ENCODE measurements at regions not wholly inside any gene's neighbourhood (a gene's known extent, or its start where the extent isn't known, plus 50 kb on each side); places are given as distances from the start of the nearest gene placed in this dataset.
"Not testable (repeated sequence)": the region's sequence is repeated elsewhere in the genome, so short reads cannot be mapped to it uniquely, and the experiment has no call there.

- no peaks in the 10 kb centered on the region for H3K36me3 ChIP-seq
- WGBS, 2 donors = 13 to 19% methylated on average over 2 of the region's 2 CpGs
- ATAC-seq (no peak), DNase-seq (no peak), FAIRE-seq (no peak)
- H3K9me3 ChIP-seq = no peaks in the 10 kb centered on the region
- no peak overlapping the region for H3K4me3 ChIP-seq
- no peaks in the 10 kb centered on the region for H3K4me1 ChIP-seq
- intact Hi-C loops (cut with DNase I) = no loop called here
- no peak for TF ChIP-seq CTCF (IDR thresholded peaks at IDR 0.05)
- no peaks in the 10 kb centered on the region for H3K27me3 ChIP-seq
- no peak overlapping the region for H3K27ac ChIP-seq
Observed at GRCh38 chr5:88634014-88634413, 249.0 kb downstream of the MEF2C start.

- FAIRE-seq; H3K4me1 ChIP-seq; ATAC-seq; H3K27ac ChIP-seq; H3K9me3 ChIP-seq; intact Hi-C loops (cut with DNase I); H3K36me3 ChIP-seq; H3K4me3 ChIP-seq; H3K27me3 ChIP-seq; DNase-seq: not testable (repeated sequence)
- 67 to 91% methylated on average over 5 of the region's 5 CpGs for WGBS, 2 donors
Observed at GRCh38 chr5:88622890-88623289, 260.1 kb downstream of the MEF2C start.

GRCh38 chr5:88615767-88616166 is 267.2 kb downstream of the MEF2C start:
- H3K9me3 ChIP-seq; H3K4me1 ChIP-seq; DNase-seq; H3K4me3 ChIP-seq; FAIRE-seq; H3K27ac ChIP-seq; H3K27me3 ChIP-seq; H3K36me3 ChIP-seq; intact Hi-C loops (cut with DNase I); ATAC-seq: not testable (repeated sequence)
- WGBS, 2 donors = 93 to 100% methylated on average over 5 to 18 of the region's 32 CpGs

- intact Hi-C loops (cut with DNase I) = no loop called here
- H3K27me3 ChIP-seq = no peaks in the 10 kb centered on the region
- ATAC-seq (no peak), FAIRE-seq (no peak), DNase-seq (no peak)
- TF ChIP-seq CTCF (IDR thresholded peaks at IDR 0.05) = no peak
- H3K36me3 ChIP-seq = no peaks in the 10 kb centered on the region
- no peaks in the 10 kb centered on the region for H3K9me3 ChIP-seq
- no peak overlapping the region for H3K27ac ChIP-seq
- no peaks in the 10 kb centered on the region for H3K4me1 ChIP-seq
- no peak overlapping the region for H3K4me3 ChIP-seq
Observed at GRCh38 chr5:88613051-88613450, 269.9 kb downstream of the MEF2C start.

- Histone ChIP-seq H3K27me3 (no peaks in the 10 kb centered on the region), H3K4me3 (no peak overlapping the region), H3K9me3 (no peaks in the 10 kb centered on the region), H3K36me3 (no peaks in the 10 kb centered on the region), H3K4me1 (no peaks in the 10 kb centered on the region), H3K27ac (no peak overlapping the region)
- ATAC-seq (no peak), FAIRE-seq (no peak), DNase-seq (no peak)
- 38 to 64% methylated on average over 3 of the region's 3 CpGs for WGBS, 2 donors
- no peak for TF ChIP-seq CTCF (IDR thresholded peaks at IDR 0.05)
- intact Hi-C loops (cut with DNase I) = no loop called here
Observed at GRCh38 chr5:88610586-88610985, 272.4 kb downstream of the MEF2C start.

- Histone ChIP-seq H3K9me3 (no peaks in the 10 kb centered on the region), H3K4me1 (no peaks in the 10 kb centered on the region), H3K4me3 (no peak overlapping the region), H3K27me3 (no peaks in the 10 kb centered on the region), H3K27ac (no peak overlapping the region), H3K36me3 (no peaks in the 10 kb centered on the region)
- FAIRE-seq (no peak), DNase-seq (no peak), ATAC-seq (no peak)
- WGBS, 2 donors = 40 to 44% methylated on average over 1 of the region's 1 CpG
- TF ChIP-seq CTCF (IDR thresholded peaks at IDR 0.05) = no peak
- intact Hi-C loops (cut with DNase I) = no loop called here
Observed at GRCh38 chr5:88607492-88607891, 275.5 kb downstream of the MEF2C start.

Data from pancreas (tissue), 10 donors.